Right ventricle myocardium superior (tissue), 1 donor: ENCODE measurements at regions not wholly inside any gene's neighbourhood (a gene's known extent, or its start where the extent isn't known, plus 50 kb on each side); places are given as distances from the start of the nearest gene placed in this dataset.
A peak's percentile ranks its signal among the peaks of the same experiment; 100 is the strongest.

Experiments used
- ATAC-seq: fragments of 200-7000 bp; cut with Tn5 transposase; one replicate; pipeline ENCODE4 v1.9.1; 2020; ENCODE audit warnings: mild to moderate bottlenecking; ENCODE audit not compliant: poor library complexity
- DNase-seq: peaks from one replicate; pipeline ENCODE4 v3.0.0-alpha.2; 2020
- intact Hi-C: fragments of 100-400 bp; cut with DNase I; formaldehyde crosslinking; loops from one replicate; pipeline ENCODE4 v1.11.2; 2022
- donor health status: DM: no; HTN: yes; CAD: no; lungs with severe emphysema.

- DNase-seq (no peak), ATAC-seq (peak; percentile 59)
- intact Hi-C loops: no loop called here
These were observed 345.9 kb upstream of the RIOK2 start for GRCh38 chr5:97528941-97529340.

GRCh38 chr5:97529354-97529985 is 346.4 kb upstream of the RIOK2 start:
- ATAC-seq (no peak), DNase-seq (no peak)
- intact Hi-C loops: no loop called here

DNA sequence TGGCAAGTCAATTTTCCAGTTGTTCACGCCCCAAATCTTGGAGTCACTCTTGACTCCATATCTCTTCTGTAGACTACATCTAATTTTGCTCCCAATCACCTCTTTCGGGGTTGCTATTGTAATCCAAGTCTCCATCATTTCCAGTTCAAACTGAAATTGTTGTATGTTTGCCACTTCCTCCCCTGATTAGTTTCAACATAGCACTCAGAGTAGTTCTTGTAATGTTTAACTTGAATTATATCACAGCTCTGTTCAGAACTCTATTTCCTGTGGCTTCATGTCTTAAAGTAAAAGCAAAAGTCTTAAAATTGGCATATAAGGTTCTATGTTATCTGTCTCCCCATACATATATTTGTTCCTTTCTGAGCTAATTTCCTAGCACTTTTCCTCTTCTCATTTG is 348.5 kb upstream of the RIOK2 start:
- DNase-seq (no peak), ATAC-seq (no peak)
- intact Hi-C loops: loop anchor here (5.0 kb wide), 1 partner anchor 304 kb away; no protein-coding TSS in a partner anchor

- intact Hi-C loops: loop anchor here (5.0 kb wide), 1 partner anchor 307 kb away; no protein-coding TSS in a partner anchor
- peak; percentile 74 for ATAC-seq
- no peak for DNase-seq
These were observed 351.1 kb upstream of the RIOK2 start for GRCh38 chr5:97534166-97534565.

DNA sequence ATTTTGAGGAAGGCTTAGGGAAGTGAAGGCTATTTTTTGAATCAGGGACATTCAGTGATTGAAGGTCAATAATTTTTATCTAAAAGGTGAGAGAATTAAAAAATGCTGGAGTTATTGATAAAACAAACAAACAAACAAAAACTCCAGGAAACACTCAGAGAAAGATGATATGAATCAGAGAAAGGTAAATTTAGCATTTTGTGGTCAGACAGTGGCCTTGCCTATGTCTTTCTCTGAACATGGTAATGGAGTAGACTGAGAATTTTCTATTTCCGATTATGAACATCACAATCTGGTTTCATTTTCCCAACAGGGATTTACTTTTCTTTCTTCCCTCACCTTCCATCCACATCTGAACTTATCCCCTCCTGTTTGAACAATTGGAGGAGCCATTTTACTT is 353.6 kb upstream of the RIOK2 start:
- intact Hi-C loops: no loop called here
- DNase-seq (no peak), ATAC-seq (no peak)

- ATAC-seq (no peak), DNase-seq (no peak)
- intact Hi-C loops: no loop called here
These were observed 355.9 kb upstream of the RIOK2 start for GRCh38 chr5:97538912-97539311.

DNA sequence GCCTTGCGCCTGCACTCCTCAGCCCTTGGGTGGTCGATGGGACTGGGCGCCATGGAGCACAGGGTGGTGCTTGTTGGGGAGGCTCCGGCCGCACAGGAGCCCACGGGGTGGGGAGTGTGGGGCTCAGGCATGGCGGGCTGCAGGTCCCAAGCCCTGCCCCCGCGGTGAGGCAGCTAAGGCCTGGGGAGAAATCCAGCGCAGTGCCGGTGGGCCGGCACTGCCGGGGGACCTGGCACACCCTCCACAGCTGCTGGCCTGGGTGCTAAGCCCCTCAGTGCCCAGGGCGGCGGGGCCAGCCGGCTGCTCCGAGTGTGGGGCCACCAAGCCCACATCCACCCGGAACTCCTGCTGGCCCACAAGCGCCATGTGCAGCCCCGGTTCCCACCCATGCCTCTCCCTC is 358.8 kb upstream of the RIOK2 start:
- ATAC-seq (no peak), DNase-seq (no peak)
- intact Hi-C loops: no loop called here

- intact Hi-C loops: no loop called here
- DNase-seq (no peak), ATAC-seq (no peak)
These were observed 359.4 kb upstream of the RIOK2 start for GRCh38 chr5:97542469-97542868.

- intact Hi-C loops: no loop called here
- DNase-seq (no peak), ATAC-seq (no peak)
These were observed 360.1 kb upstream of the RIOK2 start for GRCh38 chr5:97543166-97543565.

- ATAC-seq (peak; percentile 34), DNase-seq (no peak)
- intact Hi-C loops: no loop called here
These were observed 361.2 kb upstream of the RIOK2 start for GRCh38 chr5:97544240-97544639.

GRCh38 chr5:97544678-97545077 is 361.6 kb upstream of the RIOK2 start:
- ATAC-seq (no peak), DNase-seq (no peak)
- intact Hi-C loops: no loop called here

GRCh38 chr5:97545446-97545845 is 362.4 kb upstream of the RIOK2 start:
- intact Hi-C loops: no loop called here
- DNase-seq: no peak
- no peak for ATAC-seq

GRCh38 chr5:97545886-97546535 is 363.0 kb upstream of the RIOK2 start:
- no peak for DNase-seq
- no peak for ATAC-seq
- intact Hi-C loops: no loop called here

- DNase-seq (no peak), ATAC-seq (no peak)
- intact Hi-C loops: no loop called here
These were observed 364.4 kb upstream of the RIOK2 start for GRCh38 chr5:97547430-97547829.

- no peak for ATAC-seq
- intact Hi-C loops: no loop called here
- no peak for DNase-seq
These were observed 365.1 kb upstream of the RIOK2 start for GRCh38 chr5:97547999-97548738.

GRCh38 chr5:97548739-97549080 is 365.7 kb upstream of the RIOK2 start:
- DNase-seq (no peak), ATAC-seq (no peak)
- intact Hi-C loops: no loop called here

DNA sequence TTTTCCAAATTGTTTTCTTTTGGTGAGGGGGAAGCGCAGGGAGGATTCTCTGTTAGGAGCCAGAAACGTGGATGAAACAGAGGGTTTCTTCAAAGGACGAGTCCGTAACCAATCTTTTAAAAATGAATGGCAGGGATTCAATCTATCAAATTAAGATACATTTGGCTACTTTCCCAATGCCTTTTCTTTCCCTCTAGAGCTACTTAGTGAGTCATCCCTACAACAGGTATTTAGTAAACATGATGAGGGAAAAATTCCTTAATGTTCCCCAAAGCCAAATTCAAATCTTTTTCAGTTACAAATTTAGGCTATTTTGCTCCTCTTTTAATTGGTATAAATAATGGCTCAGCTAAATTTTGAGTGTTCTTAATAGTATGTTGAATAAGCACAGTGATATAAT is 366.4 kb upstream of the RIOK2 start:
- ATAC-seq (no peak), DNase-seq (no peak)
- intact Hi-C loops: no loop called here

GRCh38 chr5:97550164-97550563 is 367.1 kb upstream of the RIOK2 start:
- no peak for ATAC-seq
- no peak for DNase-seq
- intact Hi-C loops: no loop called here

- intact Hi-C loops: no loop called here
- no peak for DNase-seq
- no peak for ATAC-seq
These were observed 367.8 kb upstream of the RIOK2 start for GRCh38 chr5:97550818-97551217.
